ENCODE measurements at regions not wholly inside any gene's neighbourhood (a gene's known extent, or its start where the extent isn't known, plus 50 kb on each side); places are given as distances from the start of the nearest gene placed in this dataset.

GRCh38 chr3:178421069-178421468 lies 115.2 kb upstream of the KCNMB2 start:
- DNase-seq = no peak
- Histone ChIP-seq H3K4me1 (ENCODE audit: control insufficient read depth, insufficient read depth, low read length, poor library complexity, severe bottlenecking) (no peaks in the 10 kb centered on the region), H3K4me3 (ENCODE audit: insufficient read depth, low read depth, low read length, poor library complexity, severe bottlenecking) (no peak overlapping the region), H3K36me3 (ENCODE audit: control insufficient read depth, insufficient read depth, low read length) (no peaks in the 10 kb centered on the region), H3K27ac (ENCODE audit: insufficient read depth, low read length, poor library complexity, severe bottlenecking) (no peak overlapping the region), H3K27me3 (replicated peaks; ENCODE audit: control insufficient read depth, insufficient read depth, low read length, poor library complexity, severe bottlenecking) (no peaks in the 10 kb centered on the region), H3K9me3 (ENCODE audit: control insufficient read depth, low read length) (no peaks in the 10 kb centered on the region)

GRCh38 chr3:178422406-178422805 lies 113.8 kb upstream of the KCNMB2 start:
- Histone ChIP-seq H3K9me3 (ENCODE audit: control insufficient read depth, low read length) (no peaks in the 10 kb centered on the region), H3K4me1 (ENCODE audit: control insufficient read depth, insufficient read depth, low read length, poor library complexity, severe bottlenecking) (no peaks in the 10 kb centered on the region), H3K4me3 (ENCODE audit: insufficient read depth, low read depth, low read length, poor library complexity, severe bottlenecking) (no peak overlapping the region), H3K27ac (ENCODE audit: insufficient read depth, low read length, poor library complexity, severe bottlenecking) (no peak overlapping the region), H3K27me3 (replicated peaks; ENCODE audit: control insufficient read depth, insufficient read depth, low read length, poor library complexity, severe bottlenecking) (no peaks in the 10 kb centered on the region), H3K36me3 (ENCODE audit: control insufficient read depth, insufficient read depth, low read length) (no peaks in the 10 kb centered on the region)
- DNase-seq = no peak

GRCh38 chr3:178428037-178428436 lies 108.2 kb upstream of the KCNMB2 start:
- Histone ChIP-seq H3K27ac (ENCODE audit: insufficient read depth, low read length, poor library complexity, severe bottlenecking) (no peak overlapping the region), H3K4me3 (ENCODE audit: insufficient read depth, low read depth, low read length, poor library complexity, severe bottlenecking) (no peak overlapping the region), H3K27me3 (replicated peaks; ENCODE audit: control insufficient read depth, insufficient read depth, low read length, poor library complexity, severe bottlenecking) (no peaks in the 10 kb centered on the region), H3K9me3 (ENCODE audit: control insufficient read depth, low read length) (no peaks in the 10 kb centered on the region), H3K36me3 (ENCODE audit: control insufficient read depth, insufficient read depth, low read length) (no peaks in the 10 kb centered on the region), H3K4me1 (ENCODE audit: control insufficient read depth, insufficient read depth, low read length, poor library complexity, severe bottlenecking) (no peaks in the 10 kb centered on the region)
- DNase-seq = no peak

GRCh38 chr3:178434206-178434805 lies 101.9 kb upstream of the KCNMB2 start:
- Histone ChIP-seq H3K27me3 (replicated peaks; ENCODE audit: control insufficient read depth, insufficient read depth, low read length, poor library complexity, severe bottlenecking) (no peaks in the 10 kb centered on the region), H3K36me3 (ENCODE audit: control insufficient read depth, insufficient read depth, low read length) (no peaks in the 10 kb centered on the region), H3K9me3 (ENCODE audit: control insufficient read depth, low read length) (no peaks in the 10 kb centered on the region), H3K4me3 (ENCODE audit: insufficient read depth, low read depth, low read length, poor library complexity, severe bottlenecking) (no peak overlapping the region), H3K27ac (ENCODE audit: insufficient read depth, low read length, poor library complexity, severe bottlenecking) (no peak overlapping the region), H3K4me1 (ENCODE audit: control insufficient read depth, insufficient read depth, low read length, poor library complexity, severe bottlenecking) (no peaks in the 10 kb centered on the region)
- DNase-seq = no peak

GRCh38 chr3:178435575-178435974 lies 100.7 kb upstream of the KCNMB2 start:
- Histone ChIP-seq H3K36me3 (ENCODE audit: control insufficient read depth, insufficient read depth, low read length) (no peaks in the 10 kb centered on the region), H3K27ac (ENCODE audit: insufficient read depth, low read length, poor library complexity, severe bottlenecking) (no peak overlapping the region), H3K27me3 (replicated peaks; ENCODE audit: control insufficient read depth, insufficient read depth, low read length, poor library complexity, severe bottlenecking) (no peaks in the 10 kb centered on the region), H3K4me3 (ENCODE audit: insufficient read depth, low read depth, low read length, poor library complexity, severe bottlenecking) (no peak overlapping the region), H3K9me3 (ENCODE audit: control insufficient read depth, low read length) (no peaks in the 10 kb centered on the region), H3K4me1 (ENCODE audit: control insufficient read depth, insufficient read depth, low read length, poor library complexity, severe bottlenecking) (no peaks in the 10 kb centered on the region)
- DNase-seq = no peak

GRCh38 chr3:178436773-178437172 lies 99.5 kb upstream of the KCNMB2 start:
- Histone ChIP-seq H3K36me3 (ENCODE audit: control insufficient read depth, insufficient read depth, low read length) (no peaks in the 10 kb centered on the region), H3K4me1 (ENCODE audit: control insufficient read depth, insufficient read depth, low read length, poor library complexity, severe bottlenecking) (no peaks in the 10 kb centered on the region), H3K9me3 (ENCODE audit: control insufficient read depth, low read length) (no peaks in the 10 kb centered on the region), H3K27me3 (replicated peaks; ENCODE audit: control insufficient read depth, insufficient read depth, low read length, poor library complexity, severe bottlenecking) (no peaks in the 10 kb centered on the region), H3K4me3 (ENCODE audit: insufficient read depth, low read depth, low read length, poor library complexity, severe bottlenecking) (no peak overlapping the region), H3K27ac (ENCODE audit: insufficient read depth, low read length, poor library complexity, severe bottlenecking) (no peak overlapping the region)
- DNase-seq = no peak

- Histone ChIP-seq H3K4me1 (ENCODE audit: control insufficient read depth, insufficient read depth, low read length, poor library complexity, severe bottlenecking) (no peaks in the 10 kb centered on the region), H3K27me3 (replicated peaks; ENCODE audit: control insufficient read depth, insufficient read depth, low read length, poor library complexity, severe bottlenecking) (no peaks in the 10 kb centered on the region), H3K27ac (ENCODE audit: insufficient read depth, low read length, poor library complexity, severe bottlenecking) (no peak overlapping the region), H3K9me3 (ENCODE audit: control insufficient read depth, low read length) (no peaks in the 10 kb centered on the region), H3K36me3 (ENCODE audit: control insufficient read depth, insufficient read depth, low read length) (no peaks in the 10 kb centered on the region), H3K4me3 (ENCODE audit: insufficient read depth, low read depth, low read length, poor library complexity, severe bottlenecking) (no peak overlapping the region)
- DNase-seq = no peak
These were observed 99.0 kb upstream of the KCNMB2 start for GRCh38 chr3:178437236-178437635.

- Histone ChIP-seq H3K27ac (ENCODE audit: insufficient read depth, low read length, poor library complexity, severe bottlenecking) (no peak overlapping the region), H3K9me3 (ENCODE audit: control insufficient read depth, low read length) (no peaks in the 10 kb centered on the region), H3K27me3 (replicated peaks; ENCODE audit: control insufficient read depth, insufficient read depth, low read length, poor library complexity, severe bottlenecking) (no peaks in the 10 kb centered on the region), H3K4me1 (ENCODE audit: control insufficient read depth, insufficient read depth, low read length, poor library complexity, severe bottlenecking) (no peaks in the 10 kb centered on the region), H3K36me3 (ENCODE audit: control insufficient read depth, insufficient read depth, low read length) (no peaks in the 10 kb centered on the region), H3K4me3 (ENCODE audit: insufficient read depth, low read depth, low read length, poor library complexity, severe bottlenecking) (no peak overlapping the region)
- DNase-seq = no peak
These were observed 96.7 kb upstream of the KCNMB2 start for GRCh38 chr3:178439504-178439903.

GRCh38 chr3:178440043-178440442 lies 96.2 kb upstream of the KCNMB2 start:
- Histone ChIP-seq H3K4me3 (ENCODE audit: insufficient read depth, low read depth, low read length, poor library complexity, severe bottlenecking) (no peak overlapping the region), H3K36me3 (ENCODE audit: control insufficient read depth, insufficient read depth, low read length) (no peaks in the 10 kb centered on the region), H3K27ac (ENCODE audit: insufficient read depth, low read length, poor library complexity, severe bottlenecking) (no peak overlapping the region), H3K9me3 (ENCODE audit: control insufficient read depth, low read length) (no peaks in the 10 kb centered on the region), H3K27me3 (replicated peaks; ENCODE audit: control insufficient read depth, insufficient read depth, low read length, poor library complexity, severe bottlenecking) (no peaks in the 10 kb centered on the region), H3K4me1 (ENCODE audit: control insufficient read depth, insufficient read depth, low read length, poor library complexity, severe bottlenecking) (no peaks in the 10 kb centered on the region)
- no peak for DNase-seq

GRCh38 chr3:178443634-178444033 lies 92.6 kb upstream of the KCNMB2 start:
- Histone ChIP-seq H3K4me1 (ENCODE audit: control insufficient read depth, insufficient read depth, low read length, poor library complexity, severe bottlenecking) (no peaks in the 10 kb centered on the region), H3K4me3 (ENCODE audit: insufficient read depth, low read depth, low read length, poor library complexity, severe bottlenecking) (no peak overlapping the region), H3K27me3 (replicated peaks; ENCODE audit: control insufficient read depth, insufficient read depth, low read length, poor library complexity, severe bottlenecking) (no peaks in the 10 kb centered on the region), H3K9me3 (ENCODE audit: control insufficient read depth, low read length) (no peaks in the 10 kb centered on the region), H3K36me3 (ENCODE audit: control insufficient read depth, insufficient read depth, low read length) (no peaks in the 10 kb centered on the region), H3K27ac (ENCODE audit: insufficient read depth, low read length, poor library complexity, severe bottlenecking) (no peak overlapping the region)
- no peak for DNase-seq
